OCI-LY7 (cell line): ENCODE measurements at regions not wholly inside any gene's neighbourhood (a gene's known extent, or its start where the extent isn't known, plus 50 kb on each side); places are given as distances from the start of the nearest gene placed in this dataset.

Source experiments
- BruUV-seq: library from RNA; stranded (reverse); fragments of 400-500 nt; replicated peaks from 2 replicates; lab custom pipeline; 2021; lab: Mats Ljungman, UMichigan
- CTCF ChIA-PET: fragments of 300-600 bp; sonication (Branson Sonifier 250); formaldehyde crosslinking; loops from one replicate; lab custom pipeline; 2022; ENCODE audit warnings: antibody characterized with exemption; ENCODE audit not compliant: unreplicated experiment; lab: Charles Lee
- POLR2A ChIA-PET: fragments of 300-600 bp; sonication (Branson Sonifier 250); formaldehyde crosslinking; loops from one replicate; lab custom pipeline; 2022; ENCODE audit warnings: antibody characterized with exemption; lab: Charles Lee
- DNase-seq: peaks from one replicate; pipeline ENCODE4 v3.0.0-alpha.2; 2015; ENCODE audit warnings: low spot score
- H2AFZ ChIP-seq: fragments of 200-600 bp; sonication (generic), shearing (Covaris generic); 2 replicates; pipeline ENCODE4 v1.6.1; 2014; ENCODE audit warnings: mild to moderate bottlenecking, antibody characterized with exemption, low read length, moderate library complexity
- H3K27ac ChIP-seq: fragments of 200-600 bp; sonication (generic); 2 replicates; pipeline ENCODE4 v1.5.1; 2014; ENCODE audit warnings: mixed run types, low read depth, mild to moderate bottlenecking, moderate library complexity, low read length, inconsistent platforms; ENCODE audit not compliant: poor library complexity, severe bottlenecking
- H3K36me3 ChIP-seq: fragments of 200-600 bp; sonication (generic); 2 replicates; pipeline ENCODE4 v1.6.1; 2014; ENCODE audit warnings: mild to moderate bottlenecking, antibody characterized with exemption, low read length, moderate library complexity, mixed read lengths; ENCODE audit not compliant: insufficient read depth
- H3K4me1 ChIP-seq: fragments of 200-600 bp; sonication (generic); 2 replicates; pipeline ENCODE4 v1.5.1; 2014; ENCODE audit warnings: mild to moderate bottlenecking, low read length; ENCODE audit not compliant: insufficient read depth, poor library complexity, severe bottlenecking
- H3K4me2 ChIP-seq: fragments of 200-600 bp; sonication (generic); 2 replicates; pipeline ENCODE4 v1.6.1; 2014; ENCODE audit warnings: mild to moderate bottlenecking, low read length
- H3K4me3 ChIP-seq: fragments of 200-600 bp; sonication (generic); 2 replicates; pipeline ENCODE4 v1.5.1; 2014; ENCODE audit warnings: mild to moderate bottlenecking, low read depth, low read length; ENCODE audit not compliant: poor library complexity, severe bottlenecking
- H3K79me2 ChIP-seq: fragments of 200-600 bp; sonication (generic); 2 replicates; pipeline ENCODE4 v1.6.1; 2016; ENCODE audit warnings: low read depth, mild to moderate bottlenecking, low read length, moderate library complexity, mixed read lengths; ENCODE audit not compliant: insufficient read depth
- H3K9me2 ChIP-seq: fragments of 200-600 bp; sonication (generic); 2 replicates; pipeline ENCODE4 v1.6.1; 2016; ENCODE audit warnings: mild to moderate bottlenecking, low read length, mixed read lengths; ENCODE audit not compliant: insufficient read depth
- H3K9me3 ChIP-seq: fragments of 200-600 bp; sonication (generic); 2 replicates; pipeline ENCODE4 v1.6.1; 2014; ENCODE audit warnings: mild to moderate bottlenecking, mixed run types, low read length, mixed read lengths
- H4K20me1 ChIP-seq: fragments of 200-600 bp; sonication (generic); 2 replicates; pipeline ENCODE4 v1.6.1; 2014; ENCODE audit warnings: mild to moderate bottlenecking, antibody characterized with exemption, low read length, moderate library complexity, mixed read lengths; ENCODE audit not compliant: insufficient read depth
- CTCF ChIP-seq: fragments of 200-600 bp; sonication (generic); conservative IDR thresholded peaks from 2 replicates; pipeline ENCODE4 v1.5.1; 2014; ENCODE audit warnings: mild to moderate bottlenecking, antibody characterized with exemption, low read length, moderate library complexity, mixed read lengths
- EZH2phosphoT487 ChIP-seq: fragments of 200-600 bp; sonication (generic); IDR thresholded peaks from 2 replicates; pipeline ENCODE4 v1.6.1; 2018; ENCODE audit warnings: low read depth, borderline replicate concordance, mild to moderate bottlenecking, mixed run types, antibody characterized with exemption, low read length, moderate library complexity, mixed read lengths
- intact Hi-C: fragments of 100-400 bp; cut with micrococcal nuclease; formaldehyde crosslinking; loops from one replicate; pipeline ENCODE4 v1.10.0; 2022; ENCODE audit not compliant: unreplicated experiment

- H3K4me2 ChIP-seq, result no peak overlapping the region
- no peak for DNase-seq
- CTCF ChIA-PET, result no interaction called here
- POLR2A ChIA-PET, result no interaction called here
- intact Hi-C loops, result no loop called here
- no peaks in the 10 kb centered on the region for H3K79me2 ChIP-seq
- H4K20me1 ChIP-seq, result no peaks in the 10 kb centered on the region
- no peak overlapping the region for H2AFZ ChIP-seq
- no peaks in the 10 kb centered on the region for H3K36me3 ChIP-seq
- no TSS peak for BruUV-seq
- no peak overlapping the region for H3K4me3 ChIP-seq
- H3K9me3 ChIP-seq, result no peaks in the 10 kb centered on the region
- no peaks in the 10 kb centered on the region for H3K9me2 ChIP-seq
- no peak overlapping the region for H3K27ac ChIP-seq
- H3K4me1 ChIP-seq, result no peaks in the 10 kb centered on the region
- TF ChIP-seq CTCF, result no peak
- no peak for TF ChIP-seq EZH2phosphoT487
Measured at GRCh38 chr16:59351305-59351903, 617.3 kb upstream of the GOT2 start.

DNA sequence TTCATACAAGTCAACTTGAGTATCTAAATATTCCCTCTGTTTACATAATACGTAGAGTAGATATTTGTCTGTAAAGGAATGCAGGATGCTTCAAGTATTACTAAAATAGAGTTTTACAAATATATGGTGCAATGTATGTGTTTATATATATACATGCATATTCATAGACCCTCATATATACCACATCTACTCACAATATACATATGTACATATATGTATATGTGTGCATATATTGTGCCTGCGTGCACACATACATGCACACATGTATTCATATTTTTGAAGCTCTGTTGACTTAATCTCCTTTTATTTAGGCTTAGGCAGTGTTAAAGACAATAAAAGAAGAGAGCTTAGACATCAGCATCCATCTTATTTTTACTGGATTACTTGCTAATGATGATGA is 616.6 kb upstream of the GOT2 start:
- H3K79me2 ChIP-seq, result no peaks in the 10 kb centered on the region
- DNase-seq, result no peak
- TF ChIP-seq CTCF (no peak), EZH2phosphoT487 (no peak)
- H4K20me1 ChIP-seq, result no peaks in the 10 kb centered on the region
- H3K9me2 ChIP-seq, result no peaks in the 10 kb centered on the region
- no TSS peak for BruUV-seq
- H3K4me3 ChIP-seq, result no peak overlapping the region
- H3K36me3 ChIP-seq, result no peaks in the 10 kb centered on the region
- no peak overlapping the region for H3K27ac ChIP-seq
- ChIA-PET CTCF (no interaction called here), POLR2A (no interaction called here)
- H2AFZ ChIP-seq, result no peak overlapping the region
- H3K4me2 ChIP-seq, result no peak overlapping the region
- H3K4me1 ChIP-seq, result no peaks in the 10 kb centered on the region
- no peaks in the 10 kb centered on the region for H3K9me3 ChIP-seq
- intact Hi-C loops, result no loop called here

- H3K4me2 ChIP-seq, result no peak overlapping the region
- no peaks in the 10 kb centered on the region for H4K20me1 ChIP-seq
- no peaks in the 10 kb centered on the region for H3K9me2 ChIP-seq
- H3K9me3 ChIP-seq, result no peaks in the 10 kb centered on the region
- CTCF ChIA-PET, result no interaction called here
- TF ChIP-seq CTCF (no peak), EZH2phosphoT487 (no peak)
- no TSS peak for BruUV-seq
- H3K36me3 ChIP-seq, result no peaks in the 10 kb centered on the region
- H3K79me2 ChIP-seq, result no peaks in the 10 kb centered on the region
- no peak for DNase-seq
- no peak overlapping the region for H3K27ac ChIP-seq
- H3K4me3 ChIP-seq, result no peak overlapping the region
- H3K4me1 ChIP-seq, result no peaks in the 10 kb centered on the region
- H2AFZ ChIP-seq, result no peak overlapping the region
- POLR2A ChIA-PET, result no interaction called here
- intact Hi-C loops, result no loop called here
Measured at GRCh38 chr16:59342669-59343068, 608.6 kb upstream of the GOT2 start.
